ENCODE measurements at regions not wholly inside any gene's neighbourhood (a gene's known extent, or its start where the extent isn't known, plus 50 kb on each side); places are given as distances from the start of the nearest gene placed in this dataset.
A peak's percentile ranks its signal among the peaks of the same experiment; 100 is the strongest.

DNA sequence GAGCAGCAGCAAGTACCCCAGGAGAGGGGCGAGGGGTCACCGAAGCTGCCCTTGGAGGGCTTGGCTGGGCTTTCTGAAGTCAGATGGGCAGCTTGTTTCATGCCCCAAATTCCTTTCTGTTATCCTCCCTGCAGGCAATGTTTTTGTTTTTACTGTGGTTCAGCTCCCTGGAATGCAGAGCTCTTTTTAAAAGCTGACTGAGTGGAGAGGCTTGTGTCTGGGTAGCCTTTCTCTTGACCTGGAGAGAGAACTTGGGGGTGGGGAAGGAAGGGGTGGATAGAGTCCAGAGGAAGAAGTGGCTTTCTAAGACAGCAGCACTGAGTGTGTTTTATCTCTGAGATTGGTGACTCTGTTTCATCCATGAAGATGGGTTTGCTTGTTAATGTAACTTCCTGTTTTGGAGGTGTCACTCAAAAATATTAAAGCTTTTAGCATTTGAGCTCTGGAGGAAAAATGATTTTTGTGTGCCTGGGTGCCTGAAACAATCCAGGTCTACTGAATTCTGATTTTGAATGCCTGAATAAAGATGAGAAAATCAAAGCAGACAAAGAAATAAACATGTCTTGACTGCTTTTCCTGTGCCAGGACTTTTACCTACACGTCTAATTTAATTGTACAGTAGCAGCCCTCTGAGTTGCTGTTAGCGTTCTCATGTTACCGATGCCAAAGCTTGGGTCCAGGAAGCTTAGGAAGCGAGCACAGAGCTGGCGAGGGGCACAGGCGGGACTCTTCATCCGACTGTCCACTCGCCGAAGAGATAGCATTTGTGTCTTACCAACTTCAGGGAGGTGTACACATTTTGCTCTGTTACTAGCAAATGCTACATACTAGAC lies 78.2 kb upstream of the EEF1E1 start:
- Histone ChIP-seq H3K27me3 (ENCODE audit: control insufficient read depth in 3 of 3, insufficient read depth in 3 of 3, low read length in 2 of 3) (peaks cover 0 to 2% (median 0%) of the 10 kb centered on the region in 3 donors), H3K4me1 (ENCODE audit: control insufficient read depth in 5 of 5, insufficient read depth in 5 of 5, low read length in 5 of 5) (peaks cover 0 to 5% (median 0%) of the 10 kb centered on the region in 5 donors), H3K36me3 (ENCODE audit: control insufficient read depth in 4 of 4, insufficient read depth in 4 of 4, low read length in 4 of 4) (no peaks in the 10 kb centered on the region), H3K4me3 (no peak overlapping the region), H3K27ac (ENCODE audit: low read depth in 1 of 2, low read length in 1 of 2) (no peak overlapping the region), H3K9me3 (ENCODE audit: control insufficient read depth in 4 of 4, insufficient read depth in 3 of 4, low read length in 3 of 4) (peaks cover 0 to 3% (median 0%) of the 10 kb centered on the region in 4 donors), H3K9ac (ENCODE audit: insufficient read depth in 1 of 2, low read length in 2 of 2) (no peak overlapping the region)
- ATAC-seq (ENCODE audit: insufficient read depth, low FRiP score) (no peak), DNase-seq (peak in 1 of 3 donors; percentile 3)
- 46 to 68% methylated on average over 11 of the region's 11 CpGs for WGBS, 2 donors
- TF ChIP-seq, protein P1, sequence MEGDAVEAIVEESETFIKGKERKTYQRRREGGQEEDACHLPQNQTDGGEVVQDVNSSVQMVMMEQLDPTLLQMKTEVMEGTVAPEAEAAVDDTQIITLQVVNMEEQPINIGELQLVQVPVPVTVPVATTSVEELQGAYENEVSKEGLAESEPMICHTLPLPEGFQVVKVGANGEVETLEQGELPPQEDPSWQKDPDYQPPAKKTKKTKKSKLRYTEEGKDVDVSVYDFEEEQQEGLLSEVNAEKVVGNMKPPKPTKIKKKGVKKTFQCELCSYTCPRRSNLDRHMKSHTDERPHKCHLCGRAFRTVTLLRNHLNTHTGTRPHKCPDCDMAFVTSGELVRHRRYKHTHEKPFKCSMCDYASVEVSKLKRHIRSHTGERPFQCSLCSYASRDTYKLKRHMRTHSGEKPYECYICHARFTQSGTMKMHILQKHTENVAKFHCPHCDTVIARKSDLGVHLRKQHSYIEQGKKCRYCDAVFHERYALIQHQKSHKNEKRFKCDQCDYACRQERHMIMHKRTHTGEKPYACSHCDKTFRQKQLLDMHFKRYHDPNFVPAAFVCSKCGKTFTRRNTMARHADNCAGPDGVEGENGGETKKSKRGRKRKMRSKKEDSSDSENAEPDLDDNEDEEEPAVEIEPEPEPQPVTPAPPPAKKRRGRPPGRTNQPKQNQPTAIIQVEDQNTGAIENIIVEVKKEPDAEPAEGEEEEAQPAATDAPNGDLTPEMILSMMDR (IDR thresholded peaks at IDR 0.05; ENCODE audit: control extremely low read depth, extremely low read depth) = no peak

DNA sequence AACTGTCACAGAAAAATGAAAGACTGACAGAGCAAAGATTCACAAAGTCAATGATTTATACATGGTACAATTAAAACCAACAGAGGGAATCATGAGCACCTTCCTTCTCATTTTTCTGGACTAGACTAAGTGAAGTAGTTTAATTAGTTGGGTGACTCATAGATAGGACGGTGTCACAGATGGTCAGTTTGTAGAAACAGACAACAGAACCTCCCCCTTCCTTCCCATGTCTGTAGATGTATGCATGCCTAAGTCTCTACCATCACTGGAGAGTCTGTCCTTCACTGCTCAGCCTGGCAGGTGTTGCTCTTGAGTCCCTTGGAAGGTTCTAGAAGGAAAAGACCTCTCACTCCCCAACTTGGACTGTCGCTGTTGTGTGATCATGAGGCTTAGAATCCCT lies 75.4 kb upstream of the EEF1E1 start:
- no peak overlapping the region for H3K4me3 ChIP-seq
- no peak for ATAC-seq (ENCODE audit: insufficient read depth, low FRiP score)

DNA sequence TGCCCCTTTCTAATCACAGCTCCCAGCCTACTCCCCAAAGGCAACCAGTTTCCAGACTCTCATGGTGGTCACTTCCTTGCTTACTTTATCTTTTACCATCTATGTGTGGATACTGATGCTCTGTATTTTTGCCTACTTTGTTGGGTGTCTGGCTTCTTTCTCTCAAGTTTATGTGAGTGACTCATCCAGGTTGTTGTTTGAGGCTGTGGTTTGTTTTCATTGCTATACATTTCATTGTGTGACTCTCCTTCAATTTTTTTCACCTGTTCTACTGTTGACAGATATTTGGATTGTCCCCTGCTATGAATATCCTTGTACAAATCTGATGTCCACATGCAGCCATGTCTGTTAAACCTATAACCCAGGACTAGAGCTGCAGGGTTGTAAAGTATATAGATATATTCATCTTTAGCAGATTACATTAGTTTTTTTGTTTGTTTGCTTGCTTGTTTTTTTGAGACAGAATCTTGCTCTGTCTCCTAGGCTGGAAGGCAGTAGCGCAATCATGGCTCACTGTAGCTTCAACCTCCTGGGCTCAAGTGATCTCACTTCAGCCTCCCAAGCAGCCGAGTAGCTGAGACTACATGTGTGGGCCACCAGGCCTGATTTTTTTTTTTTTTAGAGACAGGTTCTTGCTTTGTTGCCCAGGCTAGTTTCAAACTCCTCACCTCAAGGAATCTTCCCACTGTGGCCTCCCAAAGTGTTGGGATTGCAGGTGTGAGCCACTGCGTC lies 72.9 kb upstream of the EEF1E1 start:
- no peak for ATAC-seq (ENCODE audit: insufficient read depth, low FRiP score)
- peaks cover 0 to 3% (median 0%) of the 10 kb centered on the region in 5 donors for H3K4me1 ChIP-seq (ENCODE audit: control insufficient read depth in 5 of 5, insufficient read depth in 5 of 5, low read length in 5 of 5)

More for the DNA sequence above, 75.4 kb upstream of the EEF1E1 start:
- TF ChIP-seq, protein P1 (IDR thresholded peaks at IDR 0.05; ENCODE audit: control extremely low read depth, extremely low read depth) = no peak
- Histone ChIP-seq H3K27ac (ENCODE audit: low read depth in 1 of 2, low read length in 1 of 2) (no peak overlapping the region), H3K9me3 (ENCODE audit: control insufficient read depth in 4 of 4, insufficient read depth in 3 of 4, low read length in 3 of 4) (peaks cover 0 to 3% (median 0%) of the 10 kb centered on the region in 4 donors), H3K9ac (ENCODE audit: insufficient read depth in 1 of 2, low read length in 2 of 2) (no peak overlapping the region), H3K36me3 (ENCODE audit: control insufficient read depth in 4 of 4, insufficient read depth in 4 of 4, low read length in 4 of 4) (no peaks in the 10 kb centered on the region), H3K27me3 (ENCODE audit: control insufficient read depth in 3 of 3, insufficient read depth in 3 of 3, low read length in 2 of 3) (no peaks in the 10 kb centered on the region), H3K4me1 (ENCODE audit: control insufficient read depth in 5 of 5, insufficient read depth in 5 of 5, low read length in 5 of 5) (peaks cover 0 to 3% (median 0%) of the 10 kb centered on the region in 5 donors)
- no peak for DNase-seq
- 88 to 89% methylated on average over 2 of the region's 2 CpGs for WGBS, 2 donors

More for the DNA sequence above, 72.9 kb upstream of the EEF1E1 start:
- H3K27me3 ChIP-seq (ENCODE audit: control insufficient read depth in 3 of 3, insufficient read depth in 3 of 3, low read length in 2 of 3) = no peaks in the 10 kb centered on the region
- DNase-seq = no peak
- no peak overlapping the region for H3K9ac ChIP-seq (ENCODE audit: insufficient read depth in 1 of 2, low read length in 2 of 2)
- peaks cover 0 to 3% (median 0%) of the 10 kb centered on the region in 4 donors for H3K9me3 ChIP-seq (ENCODE audit: control insufficient read depth in 4 of 4, insufficient read depth in 3 of 4, low read length in 3 of 4)
- WGBS, 2 donors = 92 to 97% methylated on average over 3 of the region's 3 CpGs
- H3K4me3 ChIP-seq = no peak overlapping the region
- H3K27ac ChIP-seq (ENCODE audit: low read depth in 1 of 2, low read length in 1 of 2) = no peak overlapping the region
- no peaks in the 10 kb centered on the region for H3K36me3 ChIP-seq (ENCODE audit: control insufficient read depth in 4 of 4, insufficient read depth in 4 of 4, low read length in 4 of 4)
- TF ChIP-seq, protein P1 (IDR thresholded peaks at IDR 0.05; ENCODE audit: control extremely low read depth, extremely low read depth) = no peak

All from lung (tissue), 11 donors.